ENCODE measurements at regions not wholly inside any gene's neighbourhood (a gene's known extent, or its start where the extent isn't known, plus 50 kb on each side); places are given as distances from the start of the nearest gene placed in this dataset.

DNA sequence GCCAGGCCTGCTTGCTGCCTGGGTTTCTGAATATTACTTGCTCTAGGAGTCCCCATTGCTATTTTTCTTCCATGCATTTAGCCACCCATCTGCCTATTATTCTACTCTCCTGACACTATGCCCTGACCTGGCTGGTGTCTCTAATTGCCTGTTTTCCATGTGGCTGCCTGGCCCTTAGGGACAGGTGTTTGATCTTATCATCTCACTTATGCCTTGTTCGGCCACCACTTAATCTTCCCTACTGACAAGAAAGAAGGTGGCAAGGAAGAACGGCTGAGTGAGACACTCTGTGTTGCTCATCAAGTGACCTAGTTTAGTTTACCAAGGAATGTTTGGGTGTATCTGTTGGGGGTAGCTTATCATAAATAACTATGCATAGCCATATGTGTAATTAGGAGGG is 50.4 kb upstream of the RAPH1 start:
- Histone ChIP-seq H3K27me3 (no peaks in the 10 kb centered on the region), H3K36me3 (no peaks in the 10 kb centered on the region), H3K27ac (no peak overlapping the region), H3K4me3 (no peak overlapping the region), H3K9me3 (no peaks in the 10 kb centered on the region), H3K4me1 (peaks cover 0 to 31% (median 27%) of the 10 kb centered on the region in 4 donors)
- TF ChIP-seq EP300 (IDR thresholded peaks at IDR 0.05) (no peak), POLR2AphosphoS5 (IDR thresholded peaks at IDR 0.05) (no peak), POLR2A (IDR thresholded peaks at IDR 0.05) (no peak)
- TF ChIP-seq, protein P1, sequence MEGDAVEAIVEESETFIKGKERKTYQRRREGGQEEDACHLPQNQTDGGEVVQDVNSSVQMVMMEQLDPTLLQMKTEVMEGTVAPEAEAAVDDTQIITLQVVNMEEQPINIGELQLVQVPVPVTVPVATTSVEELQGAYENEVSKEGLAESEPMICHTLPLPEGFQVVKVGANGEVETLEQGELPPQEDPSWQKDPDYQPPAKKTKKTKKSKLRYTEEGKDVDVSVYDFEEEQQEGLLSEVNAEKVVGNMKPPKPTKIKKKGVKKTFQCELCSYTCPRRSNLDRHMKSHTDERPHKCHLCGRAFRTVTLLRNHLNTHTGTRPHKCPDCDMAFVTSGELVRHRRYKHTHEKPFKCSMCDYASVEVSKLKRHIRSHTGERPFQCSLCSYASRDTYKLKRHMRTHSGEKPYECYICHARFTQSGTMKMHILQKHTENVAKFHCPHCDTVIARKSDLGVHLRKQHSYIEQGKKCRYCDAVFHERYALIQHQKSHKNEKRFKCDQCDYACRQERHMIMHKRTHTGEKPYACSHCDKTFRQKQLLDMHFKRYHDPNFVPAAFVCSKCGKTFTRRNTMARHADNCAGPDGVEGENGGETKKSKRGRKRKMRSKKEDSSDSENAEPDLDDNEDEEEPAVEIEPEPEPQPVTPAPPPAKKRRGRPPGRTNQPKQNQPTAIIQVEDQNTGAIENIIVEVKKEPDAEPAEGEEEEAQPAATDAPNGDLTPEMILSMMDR (IDR thresholded peaks at IDR 0.05): no peak
- intact Hi-C loops (cut with DNase I): no loop called here
- 29 to 83% methylated on average over 2 of the region's 2 CpGs for WGBS, 2 donors
- no peak for DNase-seq

DNA sequence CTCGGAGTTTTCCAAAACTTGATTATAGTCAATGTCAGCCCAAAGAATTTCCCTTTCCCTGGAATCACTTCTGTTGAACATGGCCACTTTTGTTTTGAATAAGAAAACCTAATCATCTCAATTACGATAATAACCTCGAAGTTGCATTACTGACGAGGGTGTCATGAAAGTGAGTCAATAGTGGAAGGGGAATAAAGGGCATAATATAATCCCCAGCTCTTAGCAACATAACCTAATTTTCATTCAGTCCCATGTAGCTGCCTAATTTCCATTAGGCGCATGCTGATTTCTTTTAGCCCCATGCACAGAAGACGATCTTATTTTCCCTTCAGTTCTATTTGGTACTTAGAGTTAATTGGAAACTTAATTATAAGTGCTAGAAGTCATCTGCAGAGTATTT is 51.1 kb upstream of the RAPH1 start:
- TF ChIP-seq, protein P1 (IDR thresholded peaks at IDR 0.05): no peak
- no peaks in the 10 kb centered on the region for H3K27me3 ChIP-seq
- no peaks in the 10 kb centered on the region for H3K36me3 ChIP-seq
- 67 to 83% methylated on average over 6 of the region's 6 CpGs for WGBS, 2 donors
- intact Hi-C loops (cut with DNase I): no loop called here
- H3K4me1 ChIP-seq: peaks cover 0 to 27% (median 25%) of the 10 kb centered on the region in 4 donors
- no peak overlapping the region for H3K4me3 ChIP-seq
- DNase-seq: no peak
- no peaks in the 10 kb centered on the region for H3K9me3 ChIP-seq
- H3K27ac ChIP-seq: no peak overlapping the region

GRCh38 chr2:203586696-203587095 is 51.6 kb upstream of the RAPH1 start:
- H3K9me3 ChIP-seq: no peaks in the 10 kb centered on the region
- DNase-seq: no peak
- intact Hi-C loops (cut with DNase I): no loop called here
- TF ChIP-seq POLR2A (IDR thresholded peaks at IDR 0.05): no peak
- TF ChIP-seq EP300 (IDR thresholded peaks at IDR 0.05): no peak
- no peak for TF ChIP-seq POLR2AphosphoS5 (IDR thresholded peaks at IDR 0.05)
- TF ChIP-seq, protein P1 (IDR thresholded peaks at IDR 0.05): no peak
- no peaks in the 10 kb centered on the region for H3K27me3 ChIP-seq
- no peaks in the 10 kb centered on the region for H3K36me3 ChIP-seq
- H3K4me3 ChIP-seq: no peak overlapping the region
- WGBS, 2 donors: 75 to 91% methylated on average over 4 of the region's 4 CpGs
- H3K4me1 ChIP-seq: peaks cover 0 to 24% (median 20%) of the 10 kb centered on the region in 4 donors
- no peak overlapping the region for H3K27ac ChIP-seq

- Histone ChIP-seq H3K4me1 (no peaks in the 10 kb centered on the region), H3K4me3 (no peak overlapping the region), H3K36me3 (no peaks in the 10 kb centered on the region), H3K27me3 (no peaks in the 10 kb centered on the region), H3K9me3 (no peaks in the 10 kb centered on the region), H3K27ac (no peak overlapping the region)
- intact Hi-C loops (cut with DNase I): no loop called here
- DNase-seq: no peak
- TF ChIP-seq POLR2AphosphoS5 (IDR thresholded peaks at IDR 0.05): no peak
- no peak for TF ChIP-seq EP300 (IDR thresholded peaks at IDR 0.05)
- no peak for TF ChIP-seq POLR2A (IDR thresholded peaks at IDR 0.05)
- TF ChIP-seq, protein P1 (IDR thresholded peaks at IDR 0.05): no peak
- 74 to 89% methylated on average over 2 of the region's 2 CpGs for WGBS, 2 donors
Measured at GRCh38 chr2:203590496-203590895, 55.4 kb upstream of the RAPH1 start.

GRCh38 chr2:203591642-203592041 is 56.5 kb upstream of the RAPH1 start:
- no peak for TF ChIP-seq POLR2AphosphoS5 (IDR thresholded peaks at IDR 0.05)
- TF ChIP-seq, protein P1 (IDR thresholded peaks at IDR 0.05): no peak
- TF ChIP-seq POLR2A (IDR thresholded peaks at IDR 0.05): no peak
- TF ChIP-seq EP300 (IDR thresholded peaks at IDR 0.05): no peak
- Histone ChIP-seq H3K36me3 (no peaks in the 10 kb centered on the region), H3K9me3 (no peaks in the 10 kb centered on the region), H3K4me1 (no peaks in the 10 kb centered on the region), H3K27me3 (no peaks in the 10 kb centered on the region), H3K27ac (no peak overlapping the region), H3K4me3 (no peak overlapping the region)
- DNase-seq: no peak
- intact Hi-C loops (cut with DNase I): no loop called here
